ENCODE measurements at regions not wholly inside any gene's neighbourhood (a gene's known extent, or its start where the extent isn't known, plus 50 kb on each side); places are given as distances from the start of the nearest gene placed in this dataset.

GRCh38 chr18:25737710-25738311 is 352.6 kb downstream of the SS18 start:
- TF ChIP-seq CTCF (IDR thresholded peaks at IDR 0.05; ENCODE audit: borderline replicate concordance), result no peak
- Histone ChIP-seq H3K36me3 (no peaks in the 10 kb centered on the region), H3K4me1 (no peaks in the 10 kb centered on the region), H3K4me3 (no peak overlapping the region), H3K27me3 (ENCODE audit: low read depth) (peaks cover 41% of the 10 kb centered on the region), H3K9me3 (replicated peaks) (no peaks in the 10 kb centered on the region), H3K27ac (replicated peaks) (no peak overlapping the region)
- no peak for DNase-seq
- intact Hi-C loops (cut with micrococcal nuclease), result no loop called here

- no peaks in the 10 kb centered on the region for H3K36me3 ChIP-seq
- H3K4me3 ChIP-seq, result no peak overlapping the region
- no peaks in the 10 kb centered on the region for H3K9me3 ChIP-seq (replicated peaks)
- intact Hi-C loops (cut with micrococcal nuclease), result no loop called here
- no peak overlapping the region for H3K27ac ChIP-seq (replicated peaks)
- no peaks in the 10 kb centered on the region for H3K4me1 ChIP-seq
- DNase-seq, result no peak
- peaks cover 39% of the 10 kb centered on the region for H3K27me3 ChIP-seq (ENCODE audit: low read depth)
- no peak for TF ChIP-seq CTCF (IDR thresholded peaks at IDR 0.05; ENCODE audit: borderline replicate concordance)
These were observed 353.9 kb downstream of the SS18 start for GRCh38 chr18:25736516-25736915.

GRCh38 chr18:25735459-25735858 is 355.0 kb downstream of the SS18 start:
- Histone ChIP-seq H3K9me3 (replicated peaks) (peaks cover 8% of the 10 kb centered on the region), H3K27ac (replicated peaks) (no peak overlapping the region), H3K36me3 (no peaks in the 10 kb centered on the region), H3K4me3 (no peak overlapping the region), H3K4me1 (no peaks in the 10 kb centered on the region), H3K27me3 (ENCODE audit: low read depth) (peaks cover 38% of the 10 kb centered on the region)
- TF ChIP-seq CTCF (IDR thresholded peaks at IDR 0.05; ENCODE audit: borderline replicate concordance), result no peak
- no peak for DNase-seq
- intact Hi-C loops (cut with micrococcal nuclease), result no loop called here

GRCh38 chr18:25734336-25734735 is 356.1 kb downstream of the SS18 start:
- no peaks in the 10 kb centered on the region for H3K36me3 ChIP-seq
- no peak for TF ChIP-seq CTCF (IDR thresholded peaks at IDR 0.05; ENCODE audit: borderline replicate concordance)
- DNase-seq, result no peak
- intact Hi-C loops (cut with micrococcal nuclease), result no loop called here
- H3K27me3 ChIP-seq (ENCODE audit: low read depth), result peaks cover 41% of the 10 kb centered on the region
- no peak overlapping the region for H3K4me3 ChIP-seq
- peaks cover 8% of the 10 kb centered on the region for H3K9me3 ChIP-seq (replicated peaks)
- H3K27ac ChIP-seq (replicated peaks), result no peak overlapping the region
- H3K4me1 ChIP-seq, result no peaks in the 10 kb centered on the region

GRCh38 chr18:25732862-25733261 is 357.6 kb downstream of the SS18 start:
- Histone ChIP-seq H3K27me3 (ENCODE audit: low read depth) (peaks cover 51% of the 10 kb centered on the region), H3K9me3 (replicated peaks) (peaks cover 8% of the 10 kb centered on the region), H3K27ac (replicated peaks) (no peak overlapping the region), H3K4me1 (no peaks in the 10 kb centered on the region), H3K4me3 (no peak overlapping the region), H3K36me3 (no peaks in the 10 kb centered on the region)
- intact Hi-C loops (cut with micrococcal nuclease), result no loop called here
- DNase-seq, result no peak
- TF ChIP-seq CTCF (IDR thresholded peaks at IDR 0.05; ENCODE audit: borderline replicate concordance), result no peak
